ENCODE measurements at regions not wholly inside any gene's neighbourhood (a gene's known extent, or its start where the extent isn't known, plus 50 kb on each side); places are given as distances from the start of the nearest gene placed in this dataset.
"Not testable (repeated sequence)": the region's sequence is repeated elsewhere in the genome, so short reads cannot be mapped to it uniquely, and the experiment has no call there.

DNA sequence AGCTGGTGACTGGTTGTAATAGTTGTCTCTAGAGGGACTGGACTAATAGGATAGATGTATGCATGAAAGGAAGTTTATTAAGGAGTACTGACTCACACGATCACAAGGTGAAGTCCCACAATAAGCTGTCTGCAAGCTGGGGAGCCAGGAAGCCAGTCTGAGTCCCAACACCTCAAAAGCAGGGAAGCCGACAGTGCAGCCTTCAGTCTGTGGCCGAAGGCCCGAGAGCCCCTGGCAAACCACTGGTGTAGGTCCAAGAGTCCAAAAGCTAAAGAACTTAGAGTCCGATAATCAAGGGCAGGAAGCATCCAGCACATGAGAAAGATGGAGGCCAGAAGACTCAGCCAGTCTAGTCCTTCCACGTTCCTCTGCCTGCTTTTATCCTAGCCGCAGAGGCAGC, 372.6 kb downstream of the TCERG1L start:
- not testable (repeated sequence) for H4K8ac ChIP-seq (ENCODE audit: low read depth, low read length); DNase-seq; H3K9ac ChIP-seq (ENCODE audit: low read length); H3K27me3 ChIP-seq (ENCODE audit: insufficient read depth, low read length, poor library complexity); H2AK5ac ChIP-seq (ENCODE audit: low read length); H3K27ac ChIP-seq (ENCODE audit: low read depth, low read length); H3K56ac ChIP-seq (ENCODE audit: low read length); H3K4me2 ChIP-seq (ENCODE audit: low read length); H2BK5ac ChIP-seq (ENCODE audit: low read length); H2BK15ac ChIP-seq (replicated peaks; ENCODE audit: low read depth); H3K79me1 ChIP-seq (ENCODE audit: low read length); H3K36me3 ChIP-seq (ENCODE audit: control insufficient read depth, insufficient read depth, low read length); H4K5ac ChIP-seq (ENCODE audit: low read length); H3K4me3 ChIP-seq (ENCODE audit: low read length); H3K18ac ChIP-seq (ENCODE audit: low read length); H2BK120ac ChIP-seq (ENCODE audit: low read depth, low read length); H3K4ac ChIP-seq (ENCODE audit: low read depth, low read length); H3K79me2 ChIP-seq (ENCODE audit: control insufficient read depth, insufficient read depth, low read length); H3K23ac ChIP-seq (ENCODE audit: low read length)
- no CpG with 5 or more reads among the region's 7 CpGs for WGBS (ENCODE audit: extremely low coverage, insufficient coverage, low lambda C conversion rate)
- peaks cover 14% of the 10 kb centered on the region for H3K4me1 ChIP-seq (ENCODE audit: control insufficient read depth, low read depth, low read length)

DNA sequence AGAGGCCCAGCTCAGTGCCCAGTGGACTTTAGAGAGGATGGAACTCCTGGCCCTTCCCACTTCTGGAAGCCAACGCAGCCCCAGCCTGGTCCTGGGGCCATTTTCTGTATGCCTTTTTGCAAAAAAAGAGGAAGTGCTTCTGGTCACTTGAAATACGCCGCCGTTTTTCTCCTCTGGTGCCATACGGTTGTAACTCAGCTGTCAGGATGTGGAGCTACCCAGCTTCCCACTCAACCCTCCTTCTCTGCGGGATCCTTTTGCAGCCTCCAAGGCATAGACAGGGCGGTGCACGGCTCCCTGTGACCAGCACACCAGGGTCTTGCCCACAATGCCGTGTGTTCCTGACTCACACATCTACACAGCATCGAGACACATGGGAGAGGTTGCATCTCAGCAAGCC, 369.6 kb downstream of the TCERG1L start:
- H3K4me3 ChIP-seq (ENCODE audit: low read length) = no peak overlapping the region
- DNase-seq = no peak
- H3K9ac ChIP-seq (ENCODE audit: low read length) = no peak overlapping the region
- no peak overlapping the region for H3K27ac ChIP-seq (ENCODE audit: low read depth, low read length)
- H3K36me3 ChIP-seq (ENCODE audit: control insufficient read depth, insufficient read depth, low read length) = no peaks in the 10 kb centered on the region
- H2BK5ac ChIP-seq (ENCODE audit: low read length) = no peak overlapping the region
- H4K8ac ChIP-seq (ENCODE audit: low read depth, low read length) = no peak overlapping the region
- H2AK5ac ChIP-seq (ENCODE audit: low read length) = no peak overlapping the region
- no peak overlapping the region for H3K4me2 ChIP-seq (ENCODE audit: low read length)
- H3K18ac ChIP-seq (ENCODE audit: low read length) = no peak overlapping the region
- H3K79me2 ChIP-seq (ENCODE audit: control insufficient read depth, insufficient read depth, low read length) = no peaks in the 10 kb centered on the region
- H2BK120ac ChIP-seq (ENCODE audit: low read depth, low read length) = no peak overlapping the region
- no CpG with 5 or more reads among the region's 10 CpGs for WGBS (ENCODE audit: extremely low coverage, insufficient coverage, low lambda C conversion rate)
- H3K79me1 ChIP-seq (ENCODE audit: low read length) = no peaks in the 10 kb centered on the region
- H3K27me3 ChIP-seq (ENCODE audit: insufficient read depth, low read length, poor library complexity) = no peaks in the 10 kb centered on the region
- H3K4ac ChIP-seq (ENCODE audit: low read depth, low read length) = no peak overlapping the region
- H3K56ac ChIP-seq (ENCODE audit: low read length) = no peak overlapping the region
- no peak overlapping the region for H3K23ac ChIP-seq (ENCODE audit: low read length)
- no peak overlapping the region for H2BK15ac ChIP-seq (replicated peaks; ENCODE audit: low read depth)
- no peaks in the 10 kb centered on the region for H3K4me1 ChIP-seq (ENCODE audit: control insufficient read depth, low read depth, low read length)
- H4K5ac ChIP-seq (ENCODE audit: low read length) = no peak overlapping the region

DNA sequence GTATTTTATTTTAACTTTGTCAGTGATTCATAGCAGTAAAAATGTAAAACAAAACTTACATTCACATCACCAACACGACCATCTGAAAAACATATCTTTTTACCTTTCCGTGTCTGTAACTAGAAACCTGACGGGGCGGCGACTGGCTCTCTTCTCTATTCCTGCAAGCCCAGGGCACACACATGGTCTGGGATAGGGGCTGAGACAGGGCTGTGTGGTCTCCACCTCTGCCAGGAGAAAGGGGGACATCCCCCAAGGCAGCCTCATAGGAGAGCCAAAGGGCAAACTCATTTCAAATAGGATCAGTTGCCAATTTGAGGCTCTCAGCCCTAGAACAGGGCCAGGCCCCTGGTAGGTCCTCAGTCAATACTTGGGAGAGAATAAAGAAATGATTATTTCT, 359.4 kb downstream of the TCERG1L start:
- no peaks in the 10 kb centered on the region for H3K4me1 ChIP-seq (ENCODE audit: control insufficient read depth, low read depth, low read length)
- no peak for DNase-seq
- no peak overlapping the region for H3K27ac ChIP-seq (ENCODE audit: low read depth, low read length)
- no peak overlapping the region for H4K5ac ChIP-seq (ENCODE audit: low read length)
- H3K4me3 ChIP-seq (ENCODE audit: low read length) = no peak overlapping the region
- no peak overlapping the region for H3K18ac ChIP-seq (ENCODE audit: low read length)
- H4K8ac ChIP-seq (ENCODE audit: low read depth, low read length) = no peak overlapping the region
- no peaks in the 10 kb centered on the region for H3K79me2 ChIP-seq (ENCODE audit: control insufficient read depth, insufficient read depth, low read length)
- H2BK120ac ChIP-seq (ENCODE audit: low read depth, low read length) = no peak overlapping the region
- H2BK15ac ChIP-seq (replicated peaks; ENCODE audit: low read depth) = no peak overlapping the region
- H2BK5ac ChIP-seq (ENCODE audit: low read length) = no peak overlapping the region
- H3K56ac ChIP-seq (ENCODE audit: low read length) = no peak overlapping the region
- no peaks in the 10 kb centered on the region for H3K36me3 ChIP-seq (ENCODE audit: control insufficient read depth, insufficient read depth, low read length)
- H3K4ac ChIP-seq (ENCODE audit: low read depth, low read length) = no peak overlapping the region
- no peak overlapping the region for H3K4me2 ChIP-seq (ENCODE audit: low read length)
- no peak overlapping the region for H3K9ac ChIP-seq (ENCODE audit: low read length)
- 100% methylated on average over 1 of the region's 5 CpGs for WGBS (ENCODE audit: extremely low coverage, insufficient coverage, low lambda C conversion rate)
- H3K23ac ChIP-seq (ENCODE audit: low read length) = no peak overlapping the region
- H2AK5ac ChIP-seq (ENCODE audit: low read length) = no peak overlapping the region
- no peaks in the 10 kb centered on the region for H3K79me1 ChIP-seq (ENCODE audit: low read length)
- no peaks in the 10 kb centered on the region for H3K27me3 ChIP-seq (ENCODE audit: insufficient read depth, low read length, poor library complexity)

DNA sequence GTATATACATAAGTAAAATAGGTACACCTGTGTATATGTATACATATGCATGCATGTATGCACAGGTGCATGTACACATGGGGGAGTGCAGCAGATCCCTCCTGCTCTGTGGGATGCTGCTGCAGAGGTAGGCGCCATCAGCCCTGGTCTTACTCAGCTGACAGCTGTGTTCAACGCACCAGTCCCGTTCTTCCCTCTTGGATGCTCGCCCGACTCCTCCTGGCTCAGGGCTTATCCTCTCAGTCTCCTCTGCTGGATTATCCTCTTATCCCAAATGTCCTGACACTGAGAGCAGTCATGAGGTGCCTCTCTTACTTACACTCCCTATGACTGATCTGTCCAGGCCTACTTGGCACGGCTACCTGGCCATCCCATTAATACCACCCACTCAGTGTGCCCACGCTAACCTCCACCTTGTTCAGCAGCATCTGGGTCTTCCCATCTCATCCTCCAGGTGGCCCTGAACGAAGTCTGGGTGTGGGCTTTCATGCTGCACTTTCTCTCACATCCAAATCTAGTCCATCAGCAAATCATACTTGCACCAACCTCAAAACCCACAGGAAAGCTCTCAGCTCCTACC, 357.1 kb downstream of the TCERG1L start:
- no peak overlapping the region for H4K8ac ChIP-seq (ENCODE audit: low read depth, low read length)
- no peak overlapping the region for H3K23ac ChIP-seq (ENCODE audit: low read length)
- H2BK5ac ChIP-seq (ENCODE audit: low read length) = no peak overlapping the region
- no peak overlapping the region for H3K56ac ChIP-seq (ENCODE audit: low read length)
- H3K36me3 ChIP-seq (ENCODE audit: control insufficient read depth, insufficient read depth, low read length) = no peaks in the 10 kb centered on the region
- H3K27me3 ChIP-seq (ENCODE audit: insufficient read depth, low read length, poor library complexity) = no peaks in the 10 kb centered on the region
- no peaks in the 10 kb centered on the region for H3K79me1 ChIP-seq (ENCODE audit: low read length)
- H2AK5ac ChIP-seq (ENCODE audit: low read length) = no peak overlapping the region
- H3K4me2 ChIP-seq (ENCODE audit: low read length) = no peak overlapping the region
- WGBS (ENCODE audit: extremely low coverage, insufficient coverage, low lambda C conversion rate) = no CpG with 5 or more reads among the region's 8 CpGs
- no peak overlapping the region for H3K18ac ChIP-seq (ENCODE audit: low read length)
- H3K9ac ChIP-seq (ENCODE audit: low read length) = no peak overlapping the region
- no peak overlapping the region for H2BK120ac ChIP-seq (ENCODE audit: low read depth, low read length)
- no peak overlapping the region for H4K5ac ChIP-seq (ENCODE audit: low read length)
- H3K79me2 ChIP-seq (ENCODE audit: control insufficient read depth, insufficient read depth, low read length) = no peaks in the 10 kb centered on the region
- H3K4me1 ChIP-seq (ENCODE audit: control insufficient read depth, low read depth, low read length) = no peaks in the 10 kb centered on the region
- no peak overlapping the region for H3K27ac ChIP-seq (ENCODE audit: low read depth, low read length)
- no peak overlapping the region for H3K4ac ChIP-seq (ENCODE audit: low read depth, low read length)
- no peak overlapping the region for H2BK15ac ChIP-seq (replicated peaks; ENCODE audit: low read depth)
- DNase-seq = no peak
- no peak overlapping the region for H3K4me3 ChIP-seq (ENCODE audit: low read length)

DNA sequence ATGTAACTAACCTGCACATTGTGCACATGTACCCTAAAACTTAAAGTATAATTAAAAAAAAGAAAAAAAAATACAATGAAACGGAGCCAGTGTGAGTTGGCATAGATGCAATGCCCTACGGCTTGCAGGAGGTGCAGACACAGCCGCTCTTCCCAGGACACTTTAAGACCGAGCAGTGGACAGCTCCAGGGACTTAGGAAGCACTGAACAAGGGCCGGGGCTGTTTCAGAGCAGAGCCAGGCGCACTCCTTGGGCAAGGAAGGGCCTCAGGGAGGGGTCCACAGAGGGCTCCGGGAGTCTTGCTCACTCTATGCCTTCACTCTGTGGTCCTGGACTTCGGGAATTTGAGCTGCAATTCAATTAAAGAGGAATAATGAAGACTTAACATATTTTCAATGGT, 355.3 kb downstream of the TCERG1L start:
- Histone ChIP-seq H3K36me3 (ENCODE audit: control insufficient read depth, insufficient read depth, low read length) (no peaks in the 10 kb centered on the region), H2BK15ac (replicated peaks; ENCODE audit: low read depth) (no peak overlapping the region), H2AK5ac (ENCODE audit: low read length) (no peak overlapping the region), H3K18ac (ENCODE audit: low read length) (no peak overlapping the region), H3K79me1 (ENCODE audit: low read length) (no peaks in the 10 kb centered on the region), H3K4me1 (ENCODE audit: control insufficient read depth, low read depth, low read length) (no peaks in the 10 kb centered on the region), H3K9ac (ENCODE audit: low read length) (no peak overlapping the region), H3K79me2 (ENCODE audit: control insufficient read depth, insufficient read depth, low read length) (no peaks in the 10 kb centered on the region), H3K27ac (ENCODE audit: low read depth, low read length) (no peak overlapping the region), H3K4me2 (ENCODE audit: low read length) (no peak overlapping the region), H3K56ac (ENCODE audit: low read length) (no peak overlapping the region), H2BK120ac (ENCODE audit: low read depth, low read length) (no peak overlapping the region), H2BK5ac (ENCODE audit: low read length) (no peak overlapping the region), H3K4ac (ENCODE audit: low read depth, low read length) (no peak overlapping the region), H3K4me3 (ENCODE audit: low read length) (no peak overlapping the region), H3K27me3 (ENCODE audit: insufficient read depth, low read length, poor library complexity) (no peaks in the 10 kb centered on the region), H4K5ac (ENCODE audit: low read length) (no peak overlapping the region), H4K8ac (ENCODE audit: low read depth, low read length) (no peak overlapping the region), H3K23ac (ENCODE audit: low read length) (no peak overlapping the region)
- no peak for DNase-seq
- WGBS (ENCODE audit: extremely low coverage, insufficient coverage, low lambda C conversion rate) = no CpG with 5 or more reads among the region's 8 CpGs

DNA sequence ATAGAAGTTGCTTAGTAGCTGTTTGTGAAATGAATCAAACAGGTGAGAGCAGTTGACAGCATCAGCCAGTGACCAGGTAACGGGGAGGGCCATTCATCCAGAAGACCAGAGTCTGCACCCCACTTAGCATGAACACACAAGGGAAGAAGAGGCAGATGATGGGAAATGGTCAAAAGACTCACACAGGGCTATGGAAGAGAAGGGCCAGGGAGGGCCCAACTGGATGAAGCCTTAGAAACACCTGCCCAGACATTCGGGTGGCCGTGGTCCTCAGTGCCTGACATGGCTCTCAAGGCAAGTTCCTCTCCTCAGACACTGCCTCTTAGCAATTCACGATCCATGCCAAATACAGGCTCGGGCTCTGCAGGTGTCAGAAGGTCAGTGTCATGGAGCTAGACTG, 354.1 kb downstream of the TCERG1L start:
- no CpG with 5 or more reads among the region's 5 CpGs for WGBS (ENCODE audit: extremely low coverage, insufficient coverage, low lambda C conversion rate)

More for the DNA sequence above, 354.1 kb downstream of the TCERG1L start:
- no peak overlapping the region for H3K4me3 ChIP-seq (ENCODE audit: low read length)
- H3K36me3 ChIP-seq (ENCODE audit: control insufficient read depth, insufficient read depth, low read length) = no peaks in the 10 kb centered on the region
- no peaks in the 10 kb centered on the region for H3K27me3 ChIP-seq (ENCODE audit: insufficient read depth, low read length, poor library complexity)
- no peak overlapping the region for H2BK120ac ChIP-seq (ENCODE audit: low read depth, low read length)
- no peaks in the 10 kb centered on the region for H3K79me1 ChIP-seq (ENCODE audit: low read length)
- no peak overlapping the region for H2BK15ac ChIP-seq (replicated peaks; ENCODE audit: low read depth)
- no peak for DNase-seq
- no peak overlapping the region for H3K9ac ChIP-seq (ENCODE audit: low read length)
- no peaks in the 10 kb centered on the region for H3K4me1 ChIP-seq (ENCODE audit: control insufficient read depth, low read depth, low read length)
- no peak overlapping the region for H3K18ac ChIP-seq (ENCODE audit: low read length)
- no peak overlapping the region for H3K27ac ChIP-seq (ENCODE audit: low read depth, low read length)
- no peak overlapping the region for H4K5ac ChIP-seq (ENCODE audit: low read length)
- no peak overlapping the region for H2AK5ac ChIP-seq (ENCODE audit: low read length)
- no peak overlapping the region for H3K4ac ChIP-seq (ENCODE audit: low read depth, low read length)
- no peaks in the 10 kb centered on the region for H3K79me2 ChIP-seq (ENCODE audit: control insufficient read depth, insufficient read depth, low read length)
- no peak overlapping the region for H4K8ac ChIP-seq (ENCODE audit: low read depth, low read length)
- H3K56ac ChIP-seq (ENCODE audit: low read length) = no peak overlapping the region
- no peak overlapping the region for H3K4me2 ChIP-seq (ENCODE audit: low read length)
- no peak overlapping the region for H3K23ac ChIP-seq (ENCODE audit: low read length)
- H2BK5ac ChIP-seq (ENCODE audit: low read length) = no peak overlapping the region

Measured in mesendoderm (in vitro differentiated cells).